Type B pancreatic cell (in vitro differentiated cells): ENCODE measurements at regions not wholly inside any gene's neighbourhood (a gene's known extent, or its start where the extent isn't known, plus 50 kb on each side); places are given as distances from the start of the nearest gene placed in this dataset.

Source experiments
- DNase-seq: peaks from one replicate; pipeline ENCODE4 v3.0.0; 2021; ENCODE audit warnings: mixed read lengths; ENCODE audit not compliant: unreplicated experiment; ENCODE audit errors: extremely low spot score
- H3K27ac Mint-ChIP-seq: 2 replicates; pipeline ENCODE4 v1.8.0; 2021; ENCODE audit warnings: mild to moderate bottlenecking, mixed read lengths
- H3K27me3 Mint-ChIP-seq: 2 replicates; pipeline ENCODE4 v1.8.0; 2021; ENCODE audit warnings: mixed read lengths
- H3K36me3 Mint-ChIP-seq: 2 replicates; pipeline ENCODE4 v1.8.0; 2021; ENCODE audit warnings: mixed read lengths
- H3K4me1 Mint-ChIP-seq: one replicate; pipeline ENCODE4 v1.8.0; 2021; ENCODE audit warnings: mixed read lengths; ENCODE audit not compliant: unreplicated experiment
- H3K4me3 Mint-ChIP-seq: 2 replicates; pipeline ENCODE4 v1.8.0; 2021; ENCODE audit warnings: mild to moderate bottlenecking, mixed read lengths
- H3K9me3 Mint-ChIP-seq: 2 replicates; pipeline ENCODE4 v1.8.0; 2021; ENCODE audit warnings: mixed read lengths
- CTCF ChIP-seq: fragments of 200-600 bp; sonication (generic); conservative IDR thresholded peaks from 2 replicates; pipeline ENCODE4 v1.5.0; 2021; ENCODE audit warnings: antibody characterized with exemption, mild to moderate bottlenecking

- TF ChIP-seq CTCF = peak; percentile 95
- Mint-ChIP-seq H3K9me3 (no peaks in the 10 kb centered on the region), H3K27me3 (peaks cover 8% of the 10 kb centered on the region), H3K36me3 (no peaks in the 10 kb centered on the region), H3K27ac (no peak overlapping the region), H3K4me3 (no peak overlapping the region), H3K4me1 (no peaks in the 10 kb centered on the region)
- peak; percentile 89 for DNase-seq
Measured at GRCh38 chr18:37778417-37779165, 213.0 kb upstream of the CELF4 start.

GRCh38 chr18:37769826-37770225 is 204.2 kb upstream of the CELF4 start:
- no peaks in the 10 kb centered on the region for H3K27me3 Mint-ChIP-seq
- DNase-seq = no peak
- no peak for TF ChIP-seq CTCF
- H3K27ac Mint-ChIP-seq = no peak overlapping the region
- no peak overlapping the region for H3K4me3 Mint-ChIP-seq
- H3K9me3 Mint-ChIP-seq = no peaks in the 10 kb centered on the region
- H3K36me3 Mint-ChIP-seq = no peaks in the 10 kb centered on the region
- no peaks in the 10 kb centered on the region for H3K4me1 Mint-ChIP-seq

DNA sequence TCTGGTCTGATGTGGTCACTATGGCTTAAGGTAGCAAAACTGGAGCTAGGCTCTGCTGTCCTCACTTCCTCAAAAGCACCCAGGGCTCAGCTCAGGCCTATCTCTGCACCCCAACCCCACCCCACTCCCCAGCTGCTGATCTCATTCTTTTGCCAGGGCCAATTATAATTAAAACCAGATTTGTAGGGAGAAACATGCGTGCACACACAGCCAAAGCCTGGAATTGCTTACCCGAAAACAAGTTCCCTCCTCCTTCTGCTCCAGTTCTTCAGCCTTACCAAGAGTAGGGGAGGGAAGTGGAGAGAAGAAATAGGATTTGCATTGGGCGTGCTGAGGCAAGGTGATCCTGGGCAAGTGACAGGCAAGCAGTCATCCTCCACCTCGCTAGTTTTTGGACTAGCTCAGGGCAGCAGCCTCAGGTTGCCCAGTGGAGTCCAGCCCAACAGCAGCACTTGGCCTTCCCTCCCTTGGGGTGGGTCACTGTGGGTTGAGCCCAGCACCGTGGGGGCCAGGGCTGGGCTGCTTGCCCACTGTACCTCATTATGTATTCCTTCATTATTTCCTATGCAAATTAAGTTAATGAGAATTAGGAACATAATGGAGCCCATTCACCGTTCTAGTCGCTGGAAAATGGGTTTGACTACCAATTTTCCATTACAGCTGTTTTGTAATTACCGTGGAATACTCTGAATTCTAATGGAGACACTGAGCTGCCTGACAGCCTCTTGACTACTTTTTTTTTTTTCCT is 199.1 kb upstream of the CELF4 start:
- no peak overlapping the region for H3K27ac Mint-ChIP-seq
- no peaks in the 10 kb centered on the region for H3K4me1 Mint-ChIP-seq
- no peaks in the 10 kb centered on the region for H3K36me3 Mint-ChIP-seq
- no peaks in the 10 kb centered on the region for H3K9me3 Mint-ChIP-seq
- H3K4me3 Mint-ChIP-seq = no peak overlapping the region
- no peak for TF ChIP-seq CTCF
- no peaks in the 10 kb centered on the region for H3K27me3 Mint-ChIP-seq
- no peak for DNase-seq

DNA sequence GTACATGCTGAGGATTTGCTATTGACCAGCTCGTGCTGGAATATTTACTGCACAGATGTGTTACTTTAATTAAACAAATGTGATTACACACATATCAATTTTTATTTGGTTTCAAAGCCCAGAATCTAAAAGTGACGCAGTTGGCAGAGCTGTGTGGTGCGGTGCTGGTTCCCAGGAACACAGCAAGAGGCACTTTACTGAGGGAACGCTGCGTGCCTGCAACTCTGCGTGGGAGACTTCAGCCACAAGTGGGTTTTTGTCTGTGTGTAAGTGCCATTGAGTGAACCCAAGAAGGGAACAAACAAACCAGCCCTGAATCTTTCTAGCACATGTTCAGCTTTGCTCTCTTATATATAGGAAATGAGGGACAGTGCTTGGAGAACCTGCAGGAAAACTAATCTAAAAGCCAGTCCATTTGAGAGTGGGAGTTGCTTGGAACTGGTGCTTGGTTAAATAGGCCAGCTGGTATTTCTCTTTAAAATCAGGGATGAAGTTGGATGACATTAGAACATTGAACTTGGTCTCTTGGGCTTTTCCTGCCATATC is 196.6 kb upstream of the CELF4 start:
- DNase-seq = no peak
- Mint-ChIP-seq H3K4me3 (no peak overlapping the region), H3K27me3 (no peaks in the 10 kb centered on the region), H3K36me3 (no peaks in the 10 kb centered on the region), H3K27ac (no peak overlapping the region), H3K4me1 (no peaks in the 10 kb centered on the region), H3K9me3 (peaks cover 4% of the 10 kb centered on the region)
- no peak for TF ChIP-seq CTCF

DNA sequence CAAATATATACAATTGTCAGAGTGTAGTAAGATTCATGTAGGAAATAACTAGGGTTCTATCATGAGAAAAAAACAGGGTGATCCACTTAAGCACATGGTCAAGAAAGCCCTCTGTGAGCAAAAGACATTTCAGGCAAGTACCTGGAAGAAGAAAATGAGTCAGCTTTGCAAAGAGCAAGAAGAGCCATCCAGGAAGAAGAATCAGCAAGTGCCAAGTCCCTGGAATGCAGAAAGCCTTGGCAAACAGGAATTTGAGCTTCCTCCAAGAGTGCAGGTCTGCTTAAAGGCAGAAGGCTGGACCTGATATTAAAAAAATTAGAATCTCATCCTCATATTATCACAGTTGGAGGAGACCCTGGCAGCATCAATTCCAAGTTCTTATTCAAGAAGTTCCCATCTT is 188.5 kb upstream of the CELF4 start:
- H3K4me3 Mint-ChIP-seq = no peak overlapping the region
- H3K27ac Mint-ChIP-seq = no peak overlapping the region
- peaks cover 4% of the 10 kb centered on the region for H3K9me3 Mint-ChIP-seq
- no peaks in the 10 kb centered on the region for H3K4me1 Mint-ChIP-seq
- H3K36me3 Mint-ChIP-seq = no peaks in the 10 kb centered on the region
- DNase-seq = no peak
- no peak for TF ChIP-seq CTCF
- H3K27me3 Mint-ChIP-seq = peaks cover 3% of the 10 kb centered on the region
